Adrenal gland (tissue), 5 donors: ENCODE measurements at regions not wholly inside any gene's neighbourhood (a gene's known extent, or its start where the extent isn't known, plus 50 kb on each side); places are given as distances from the start of the nearest gene placed in this dataset.

Source experiments
- POLR2A ChIP-seq, 2 donors: fragments of 450-650 bp; IDR thresholded peaks; one replicate each; pipeline ENCODE4 v1.6.1; 2017; ENCODE audit warnings: antibody characterized with exemption in 2 of 2, mild to moderate bottlenecking in 2 of 2, moderate library complexity in 1 of 2
- TF ChIP-seq, protein P1 (sequence below), 6 experiments: fragments of 450-650 bp in 4 of 6; fragments of 200-600 bp in 2 of 6; sonication (generic) in 1 of 6; IDR thresholded peaks; 1 replicate in 5 of 6; 2 replicates in 1 of 6; pipeline versions ENCODE4 v1.5.1 to v1.8.0; 2016 to 2021; ENCODE audit warnings: antibody characterized with exemption in 6 of 6, mild to moderate bottlenecking in 2 of 6, moderate library complexity in 1 of 6
- donor health status: DM: no; HTN: no; CAD: no.

DNA sequence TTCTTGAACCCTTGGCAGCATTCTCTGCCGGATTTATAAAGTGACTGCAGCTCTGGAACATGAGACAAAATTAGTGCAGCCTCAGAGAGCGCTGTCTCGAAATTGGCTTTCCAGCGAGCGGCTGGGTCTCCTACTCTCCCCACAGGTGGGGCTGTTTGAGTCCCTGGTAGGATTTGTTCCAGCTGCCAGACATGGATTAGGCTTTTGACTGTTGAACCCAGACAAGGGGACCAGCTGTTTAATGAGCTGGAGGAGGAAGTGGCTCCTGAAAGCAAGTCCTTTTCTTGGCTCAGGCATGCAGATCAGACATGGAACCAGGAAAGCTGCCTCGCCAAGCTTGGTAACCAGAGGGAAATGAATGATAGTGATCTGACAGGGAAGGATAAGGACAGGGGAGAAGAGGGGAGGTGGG is 69.6 kb downstream of the UBIAD1 start:
- TF ChIP-seq POLR2A (IDR thresholded peaks at IDR 0.05), result no peak
- TF ChIP-seq, protein P1, sequence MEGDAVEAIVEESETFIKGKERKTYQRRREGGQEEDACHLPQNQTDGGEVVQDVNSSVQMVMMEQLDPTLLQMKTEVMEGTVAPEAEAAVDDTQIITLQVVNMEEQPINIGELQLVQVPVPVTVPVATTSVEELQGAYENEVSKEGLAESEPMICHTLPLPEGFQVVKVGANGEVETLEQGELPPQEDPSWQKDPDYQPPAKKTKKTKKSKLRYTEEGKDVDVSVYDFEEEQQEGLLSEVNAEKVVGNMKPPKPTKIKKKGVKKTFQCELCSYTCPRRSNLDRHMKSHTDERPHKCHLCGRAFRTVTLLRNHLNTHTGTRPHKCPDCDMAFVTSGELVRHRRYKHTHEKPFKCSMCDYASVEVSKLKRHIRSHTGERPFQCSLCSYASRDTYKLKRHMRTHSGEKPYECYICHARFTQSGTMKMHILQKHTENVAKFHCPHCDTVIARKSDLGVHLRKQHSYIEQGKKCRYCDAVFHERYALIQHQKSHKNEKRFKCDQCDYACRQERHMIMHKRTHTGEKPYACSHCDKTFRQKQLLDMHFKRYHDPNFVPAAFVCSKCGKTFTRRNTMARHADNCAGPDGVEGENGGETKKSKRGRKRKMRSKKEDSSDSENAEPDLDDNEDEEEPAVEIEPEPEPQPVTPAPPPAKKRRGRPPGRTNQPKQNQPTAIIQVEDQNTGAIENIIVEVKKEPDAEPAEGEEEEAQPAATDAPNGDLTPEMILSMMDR (IDR thresholded peaks at IDR 0.05), result no peak
